ENCODE measurements at regions not wholly inside any gene's neighbourhood (a gene's known extent, or its start where the extent isn't known, plus 50 kb on each side); places are given as distances from the start of the nearest gene placed in this dataset.

DNA sequence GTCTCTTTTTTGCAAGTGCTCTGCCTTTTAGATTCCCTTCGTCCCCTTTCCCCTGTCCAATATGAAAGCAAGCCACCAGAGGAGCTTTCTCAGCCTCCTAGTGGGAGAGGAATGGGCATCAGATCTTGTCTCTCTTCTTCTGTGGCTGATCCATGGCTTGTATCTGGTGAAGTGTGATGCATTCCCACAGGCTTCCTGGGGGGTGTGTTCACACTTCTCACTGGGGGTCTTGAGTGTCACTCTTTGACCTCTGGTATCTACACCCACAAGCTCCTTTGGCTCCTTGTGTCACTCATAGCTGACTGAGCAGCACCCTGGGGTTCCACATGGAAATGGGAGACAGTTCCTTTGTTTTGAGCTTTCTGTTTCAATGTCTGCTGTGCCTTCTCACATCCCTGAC, 411.5 kb downstream of the GADD45G start:
- WGBS, 4 donors: 87 to 100% (median 93%) methylated on average over 1 of the region's 1 CpG
- intact Hi-C loops (cut with DNase I): no loop called here
- no peak for DNase-seq
- Histone ChIP-seq H3K27me3 (no peaks in the 10 kb centered on the region), H3K27ac (no peak overlapping the region), H3K9me3 (replicated peaks in 1 of 3) (no peaks in the 10 kb centered on the region), H3K4me3 (no peak overlapping the region), H3K36me3 (replicated peaks in 1 of 2) (no peaks in the 10 kb centered on the region), H3K4me1 (replicated peaks in 1 of 2) (peaks cover 6 to 12% of the 10 kb centered on the region in 2 donors)
- no peak for TF ChIP-seq POLR2A (IDR thresholded peaks at IDR 0.05)
- no peak for TF ChIP-seq CTCF (IDR thresholded peaks at IDR 0.05)

DNA sequence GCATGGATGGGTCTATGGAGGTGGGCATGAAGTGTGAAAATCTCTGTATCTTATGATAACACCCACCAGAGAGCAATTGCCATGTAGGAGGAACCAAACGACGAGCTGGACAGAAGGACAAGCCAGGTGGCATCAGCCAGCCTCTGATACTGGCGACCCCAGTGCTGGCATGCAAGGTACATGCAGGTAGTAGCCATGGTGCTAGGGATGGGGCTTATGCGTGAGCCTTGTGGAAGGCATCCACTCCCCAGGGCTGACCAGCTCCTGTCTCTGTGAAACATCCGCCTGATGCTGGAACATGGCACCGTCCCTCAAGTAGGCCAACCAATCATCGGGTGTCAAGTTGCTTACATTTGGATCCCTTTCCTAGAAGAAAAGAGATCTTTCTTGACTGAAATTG, 412.9 kb downstream of the GADD45G start:
- 86 to 89% (median 87%) methylated on average over 5 to 7 of the region's 7 CpGs for WGBS, 4 donors
- no peak for DNase-seq
- no peak for TF ChIP-seq CTCF (IDR thresholded peaks at IDR 0.05)
- no peak for TF ChIP-seq POLR2A (IDR thresholded peaks at IDR 0.05)
- Histone ChIP-seq H3K27ac (no peak overlapping the region), H3K4me3 (no peak overlapping the region), H3K9me3 (replicated peaks in 1 of 3) (no peaks in the 10 kb centered on the region), H3K36me3 (replicated peaks in 1 of 2) (no peaks in the 10 kb centered on the region), H3K27me3 (no peaks in the 10 kb centered on the region), H3K4me1 (replicated peaks in 1 of 2) (peaks cover 6 to 12% of the 10 kb centered on the region in 2 donors)
- intact Hi-C loops (cut with DNase I): no loop called here

GRCh38 chr9:90018688-90019087, 413.9 kb downstream of the GADD45G start:
- WGBS, 4 donors: 62 to 73% (median 66%) methylated on average over 2 of the region's 2 CpGs
- H3K27me3 ChIP-seq: no peaks in the 10 kb centered on the region
- TF ChIP-seq POLR2A (IDR thresholded peaks at IDR 0.05): no peak
- TF ChIP-seq CTCF (IDR thresholded peaks at IDR 0.05): no peak
- no peak overlapping the region for H3K27ac ChIP-seq
- no peak overlapping the region for H3K4me3 ChIP-seq
- no peaks in the 10 kb centered on the region for H3K9me3 ChIP-seq (replicated peaks in 1 of 3)
- H3K36me3 ChIP-seq (replicated peaks in 1 of 2): no peaks in the 10 kb centered on the region
- H3K4me1 ChIP-seq (replicated peaks in 1 of 2): peaks cover 6 to 12% of the 10 kb centered on the region in 2 donors
- peak in 1 of 7 donors; percentile 12 for DNase-seq
- intact Hi-C loops (cut with DNase I): no loop called here

GRCh38 chr9:90019626-90020025, 414.8 kb downstream of the GADD45G start:
- H3K9me3 ChIP-seq (replicated peaks in 1 of 3): no peaks in the 10 kb centered on the region
- 85 to 96% (median 91%) methylated on average over 2 to 9 of the region's 9 CpGs for WGBS, 4 donors
- H3K27me3 ChIP-seq: no peaks in the 10 kb centered on the region
- peak in 1 of 7 donors; percentile 14 for DNase-seq
- peaks cover 6 to 12% of the 10 kb centered on the region in 2 donors for H3K4me1 ChIP-seq (replicated peaks in 1 of 2)
- H3K27ac ChIP-seq: no peak overlapping the region
- intact Hi-C loops (cut with DNase I): no loop called here
- no peaks in the 10 kb centered on the region for H3K36me3 ChIP-seq (replicated peaks in 1 of 2)
- H3K4me3 ChIP-seq: no peak overlapping the region
- TF ChIP-seq POLR2A (IDR thresholded peaks at IDR 0.05) (no peak), CTCF (IDR thresholded peaks at IDR 0.05) (no peak)
